Left forelimb (tissue), 1 donor: ENCODE measurements at regions not wholly inside any gene's neighbourhood (a gene's known extent, or its start where the extent isn't known, plus 50 kb on each side); places are given as distances from the start of the nearest gene placed in this dataset.

Experiments used
- DNase-seq: peaks from one replicate; pipeline ENCODE4 v3.0.0-alpha.2; 2018; ENCODE audit warnings: low spot score

DNA sequence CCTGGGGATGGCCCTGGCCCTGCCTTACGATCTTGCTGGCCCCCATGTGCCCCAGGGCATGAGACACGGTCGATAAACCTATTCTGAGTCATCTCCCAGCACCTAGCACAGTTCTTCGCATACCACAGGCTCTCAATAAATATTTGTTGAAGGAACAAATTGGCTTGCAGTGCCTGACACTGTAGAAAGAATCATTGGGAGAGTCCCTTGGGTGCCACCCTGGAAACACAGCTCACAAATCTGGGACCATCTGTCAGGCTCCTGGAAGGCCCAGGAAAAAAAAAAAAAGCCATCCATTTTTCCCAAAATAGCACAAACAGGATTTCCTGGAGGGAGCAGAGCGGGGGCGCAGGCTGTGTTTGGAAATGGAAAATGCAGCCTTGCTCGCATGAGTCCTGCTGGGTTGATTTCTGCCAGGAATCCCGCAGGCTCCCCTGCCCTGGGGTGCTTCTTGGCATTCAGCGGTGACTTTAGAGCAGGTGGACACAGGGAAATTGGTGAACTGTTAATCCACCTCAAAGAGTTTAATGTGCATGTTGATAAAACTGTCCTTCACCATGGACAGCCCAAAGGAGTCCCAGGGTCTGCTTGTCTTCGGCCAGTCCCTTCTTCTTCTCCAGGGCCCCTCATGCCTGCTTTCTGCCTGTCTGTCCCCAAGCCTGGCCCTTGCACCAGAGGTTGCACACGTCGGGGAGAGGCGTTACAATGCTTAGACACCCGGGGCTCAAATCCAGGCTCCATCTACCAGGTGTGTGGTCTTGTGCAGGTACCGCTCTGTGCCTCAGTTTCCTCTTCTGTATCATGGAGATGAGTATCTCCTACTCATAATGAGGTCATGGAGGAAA, 106.1 kb upstream of the RFLNA start:
- DNase-seq: no peak

DNA sequence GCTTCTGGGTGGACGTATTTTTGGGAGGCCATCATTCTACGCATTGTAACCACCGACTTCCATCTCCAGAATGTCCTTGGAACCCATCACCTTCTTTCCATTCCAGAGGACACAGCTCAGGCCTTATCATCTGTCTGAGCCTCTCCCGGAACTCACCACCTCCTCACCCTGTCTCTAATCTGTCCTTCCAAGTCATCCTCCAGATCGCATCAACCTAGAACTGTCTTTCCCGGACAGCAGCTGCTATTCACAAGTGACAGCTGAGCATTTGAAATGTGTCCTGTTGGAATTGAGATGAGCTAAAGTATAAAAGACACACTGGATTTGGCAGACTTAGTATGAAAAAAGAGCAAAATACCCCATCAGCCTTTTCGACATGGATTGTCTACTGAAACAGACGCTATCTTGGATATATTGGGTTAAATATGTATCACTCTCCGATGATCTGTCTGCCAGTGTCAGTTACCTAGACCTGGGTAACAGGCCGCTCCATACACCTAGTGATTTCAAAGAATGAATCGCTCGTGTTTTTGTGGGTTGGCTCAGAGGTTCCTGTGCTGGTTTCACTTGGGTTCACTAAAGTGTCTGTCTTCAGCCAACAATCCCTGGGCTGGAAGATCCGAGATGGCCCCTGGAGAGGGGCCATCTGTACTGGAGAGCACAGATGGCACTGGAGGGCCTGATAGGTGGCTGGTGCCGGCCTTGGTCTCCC, 104.4 kb upstream of the RFLNA start:
- DNase-seq: no peak

- DNase-seq: no peak
Measured at GRCh38 chr12:124191024-124191359, 103.9 kb upstream of the RFLNA start.

GRCh38 chr12:124191966-124192365, 102.9 kb upstream of the RFLNA start:
- no peak for DNase-seq

DNA sequence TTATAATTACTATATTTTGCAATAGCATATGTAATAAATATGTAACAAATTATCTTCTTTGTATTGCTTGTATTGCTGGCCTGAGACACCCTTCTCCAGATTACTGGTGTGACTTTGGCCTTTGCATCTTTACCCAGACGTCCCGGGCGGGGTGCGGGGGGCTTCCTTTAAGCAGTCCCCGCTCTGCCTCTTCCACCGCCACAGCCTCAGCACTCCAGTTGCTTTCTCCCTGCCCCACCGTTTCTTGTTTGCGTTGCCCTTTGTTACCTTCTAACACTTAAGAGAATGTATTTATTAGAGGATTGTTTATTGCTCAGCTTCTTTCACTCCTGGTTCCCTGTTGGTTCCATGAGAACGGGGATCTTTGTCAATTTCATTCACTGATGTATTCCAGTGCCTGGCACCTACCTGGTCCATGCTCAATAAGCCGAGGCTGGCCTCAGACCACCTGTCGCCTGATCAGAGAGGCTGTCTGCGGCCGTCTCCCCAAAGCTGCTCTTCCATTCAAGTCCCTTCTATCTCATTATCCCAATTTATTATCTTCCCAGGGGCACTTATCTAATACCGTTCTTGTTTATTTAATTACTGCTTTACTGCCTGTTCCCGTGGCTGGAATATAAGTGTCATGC, 100.5 kb upstream of the RFLNA start:
- no peak for DNase-seq

GRCh38 chr12:124194893-124195566, 99.9 kb upstream of the RFLNA start:
- DNase-seq: no peak

- no peak for DNase-seq
Measured at GRCh38 chr12:124195567-124195942, 99.3 kb upstream of the RFLNA start.

- DNase-seq: no peak
Measured at GRCh38 chr12:124196236-124196635, 98.7 kb upstream of the RFLNA start.

GRCh38 chr12:124201248-124201647, 93.6 kb upstream of the RFLNA start:
- DNase-seq: no peak

DNA sequence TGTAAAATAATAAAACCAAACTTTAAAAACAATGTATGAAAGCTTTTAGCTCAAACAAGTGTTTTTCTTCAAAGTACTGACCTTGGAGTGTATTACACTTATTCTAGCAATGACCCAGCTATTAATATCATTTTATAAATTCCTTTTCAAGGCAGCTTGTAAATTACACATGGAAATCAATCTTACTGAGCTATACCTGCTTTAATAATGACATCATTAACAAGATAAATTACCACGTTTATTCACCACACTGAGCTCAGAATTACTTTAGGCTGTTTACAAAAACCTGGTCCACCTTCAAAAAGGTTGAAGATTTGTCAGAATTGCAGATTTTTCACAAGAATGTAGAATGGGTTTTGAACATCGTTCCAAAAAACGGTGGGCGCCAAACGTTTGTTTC, 91.7 kb upstream of the RFLNA start:
- no peak for DNase-seq

DNA sequence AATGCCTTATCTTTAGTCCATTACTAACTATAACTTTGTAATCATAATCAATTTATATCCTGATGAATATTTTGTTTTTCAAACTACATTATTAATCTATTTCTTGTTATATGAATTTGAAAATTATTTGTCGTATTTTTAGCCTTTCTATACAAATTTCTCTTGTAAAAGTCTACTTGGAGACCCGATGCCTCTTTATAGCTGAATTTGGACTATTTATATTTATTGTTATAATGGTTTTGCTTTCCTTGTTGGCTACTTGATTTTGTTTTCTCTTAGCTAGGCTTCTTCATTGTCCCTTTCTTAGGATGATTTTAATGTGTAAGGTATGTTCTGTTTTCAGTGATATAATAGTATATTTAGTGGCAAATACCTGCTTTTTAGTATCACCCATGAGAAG, 89.5 kb upstream of the RFLNA start:
- no peak for DNase-seq

DNA sequence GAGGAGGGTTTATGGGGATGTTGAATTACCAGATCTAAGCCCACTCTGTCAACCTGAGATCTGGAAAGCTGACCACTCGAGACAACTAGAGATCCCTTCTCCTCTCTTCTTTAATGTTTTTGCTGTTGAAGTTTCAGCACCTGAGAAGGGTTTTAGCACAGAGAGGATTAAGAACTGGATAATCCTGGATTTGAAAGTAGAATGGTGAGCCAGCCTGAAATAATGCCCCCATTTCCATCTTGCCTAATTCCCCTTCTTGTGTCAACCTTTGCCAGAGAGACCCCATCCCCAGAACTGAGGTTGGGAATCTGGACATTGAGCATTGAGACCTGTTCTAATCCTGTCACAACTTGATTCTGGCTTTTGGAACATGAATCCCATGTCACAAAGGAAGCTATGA, 87.8 kb upstream of the RFLNA start:
- no peak for DNase-seq

DNA sequence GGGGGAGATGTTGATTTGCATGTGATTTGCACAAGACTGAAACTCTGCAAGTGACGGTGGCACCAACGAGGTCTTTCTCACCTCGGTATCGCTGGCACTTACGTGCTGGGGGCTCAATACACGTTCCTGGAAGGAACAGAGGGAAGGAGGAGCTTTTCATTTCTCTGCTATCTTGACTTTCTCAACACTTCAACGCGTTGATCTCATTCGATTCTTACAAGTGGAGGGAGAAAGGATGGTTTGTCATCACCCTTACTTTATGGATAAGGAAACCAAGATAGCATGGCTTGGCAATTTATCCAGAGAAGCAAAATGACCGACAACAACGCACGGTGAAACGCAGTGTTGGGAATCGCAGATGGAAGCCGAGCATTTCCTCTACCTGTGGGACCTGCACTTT, 87.3 kb upstream of the RFLNA start:
- DNase-seq: no peak

DNA sequence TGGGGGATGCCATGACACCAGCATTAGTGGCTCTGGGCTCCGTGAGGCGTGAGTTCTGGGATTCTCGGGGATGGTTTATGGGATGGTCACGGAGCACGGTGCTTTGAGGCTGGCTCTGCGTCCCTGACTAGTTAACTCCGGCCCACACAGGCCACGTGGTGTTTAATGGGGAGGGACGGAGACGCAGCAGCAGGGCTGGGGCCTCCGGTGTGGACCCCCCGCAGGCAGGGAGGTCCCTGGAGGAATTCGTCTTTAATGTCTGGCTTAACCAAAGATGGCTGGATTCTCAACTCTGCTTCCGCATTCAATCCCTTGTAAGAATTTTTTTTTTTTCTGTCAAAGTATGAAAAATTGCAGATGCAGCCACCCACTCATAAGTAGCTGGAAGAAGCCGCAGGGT, 86.4 kb upstream of the RFLNA start:
- no peak for DNase-seq

DNA sequence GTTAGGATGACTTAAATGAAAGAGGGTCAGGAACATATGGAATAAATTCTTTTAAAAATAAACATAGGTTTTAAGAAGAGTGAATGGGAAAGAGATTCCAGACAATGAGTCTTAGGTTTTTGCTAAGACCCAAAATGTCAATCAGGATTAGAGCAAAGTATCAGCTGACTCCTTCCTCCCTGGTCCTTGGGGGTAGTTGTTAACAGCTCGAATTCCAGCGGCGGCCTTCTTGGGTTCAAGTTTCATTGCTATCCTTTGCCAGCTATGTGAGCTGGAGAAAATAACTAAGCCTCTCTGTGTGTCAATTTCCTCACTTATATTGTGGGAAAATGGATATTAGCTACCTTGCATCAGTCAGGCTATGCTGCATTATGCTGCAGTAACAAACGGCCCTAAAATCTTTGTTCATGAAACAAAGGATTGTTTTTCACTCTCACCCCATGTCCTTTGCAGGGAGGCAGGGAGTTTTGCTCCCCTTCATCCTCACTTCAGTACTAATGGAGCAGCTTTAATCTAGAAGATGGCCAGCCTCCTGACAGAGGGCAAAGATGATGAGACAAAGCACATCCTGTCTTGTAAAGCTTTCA, 83.8 kb upstream of the RFLNA start:
- DNase-seq: no peak

DNA sequence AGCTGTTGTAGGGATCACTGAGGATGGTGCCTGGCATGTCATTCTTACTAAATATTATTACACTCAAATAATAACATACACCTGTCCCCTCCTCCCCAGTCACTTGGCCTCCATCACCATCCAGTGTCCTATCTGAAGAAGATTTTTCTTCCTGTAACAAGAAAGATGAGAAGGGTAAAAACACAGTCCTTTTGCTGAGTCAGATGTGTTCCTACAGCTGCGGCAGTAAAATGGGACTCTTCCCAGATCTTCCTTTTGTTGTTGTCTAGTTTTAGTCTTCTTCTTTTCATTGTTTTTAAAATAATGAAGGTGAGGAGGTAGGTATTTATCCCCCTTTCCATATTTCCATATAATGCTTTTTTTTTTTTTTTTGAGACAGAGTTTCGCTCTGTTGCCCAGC, 83.1 kb upstream of the RFLNA start:
- DNase-seq: no peak

GRCh38 chr12:124213666-124214347, 81.1 kb upstream of the RFLNA start:
- DNase-seq: no peak

DNA sequence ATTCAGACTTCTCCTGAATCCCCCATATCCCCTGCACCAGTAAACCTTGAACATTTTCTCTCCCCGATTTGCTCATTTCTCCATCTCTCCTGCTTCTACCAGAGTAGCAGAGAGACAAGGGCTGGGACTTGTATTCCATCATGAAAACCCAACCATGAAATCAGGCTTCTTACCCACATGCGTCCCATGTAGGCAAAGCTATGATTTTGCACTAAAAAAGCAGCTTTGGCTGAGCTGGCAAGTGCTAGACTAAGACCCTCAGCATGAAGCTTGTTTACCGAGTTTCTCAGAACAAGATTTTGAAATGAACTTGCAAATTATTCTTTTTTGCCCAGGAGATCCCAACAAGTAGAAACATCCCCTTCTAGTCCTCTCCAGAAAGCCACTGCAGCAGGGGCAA, 80.3 kb upstream of the RFLNA start:
- no peak for DNase-seq

- no peak for DNase-seq
Measured at GRCh38 chr12:124216966-124217365, 77.9 kb upstream of the RFLNA start.

DNA sequence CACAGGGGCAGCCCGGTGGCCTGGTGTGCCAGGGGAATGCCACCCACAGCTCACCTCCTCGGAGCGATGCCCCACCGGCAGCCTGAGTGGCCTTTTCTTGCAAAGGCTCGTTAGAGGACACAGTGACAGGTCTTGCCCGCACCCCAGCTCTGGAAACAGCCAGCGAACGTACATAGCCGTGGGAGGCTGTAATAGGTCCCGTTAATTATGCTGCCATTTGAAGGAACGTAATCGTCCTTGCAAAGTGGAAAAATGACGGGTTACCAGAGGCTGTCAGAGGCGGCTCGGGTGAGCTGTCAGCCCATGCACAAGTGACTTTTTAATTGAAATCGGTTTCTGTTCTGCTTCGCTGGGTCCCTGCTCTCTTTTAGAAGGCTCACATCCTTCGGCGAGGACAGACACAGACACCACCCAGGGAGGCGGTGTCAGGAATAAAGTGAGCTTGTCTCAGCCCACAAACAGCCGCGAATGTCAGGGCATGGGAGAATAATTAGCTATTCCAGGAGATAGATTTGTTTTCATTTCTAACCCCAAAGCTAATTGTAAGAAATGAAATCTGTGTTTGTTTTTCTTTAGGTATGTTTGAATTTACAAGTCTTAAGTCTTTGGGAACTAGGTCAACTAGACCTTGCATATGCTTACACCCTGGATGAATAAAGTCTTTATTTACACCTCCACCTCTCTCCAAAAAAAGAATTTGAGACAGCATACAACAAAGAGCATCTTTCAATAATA, 77.2 kb upstream of the RFLNA start:
- DNase-seq: no peak

GRCh38 chr12:124218243-124218560, 76.7 kb upstream of the RFLNA start:
- no peak for DNase-seq
